OCI-LY7 (cell line): ENCODE measurements at regions not wholly inside any gene's neighbourhood (a gene's known extent, or its start where the extent isn't known, plus 50 kb on each side); places are given as distances from the start of the nearest gene placed in this dataset.

Experiments
- BruUV-seq: library from RNA; stranded (reverse); fragments of 400-500 nt; replicated peaks from 2 replicates; lab custom pipeline; 2021; lab: Mats Ljungman, UMichigan
- CTCF ChIA-PET: fragments of 300-600 bp; sonication (Branson Sonifier 250); formaldehyde crosslinking; loops from one replicate; lab custom pipeline; 2022; ENCODE audit warnings: antibody characterized with exemption; ENCODE audit not compliant: unreplicated experiment; lab: Charles Lee
- POLR2A ChIA-PET: fragments of 300-600 bp; sonication (Branson Sonifier 250); formaldehyde crosslinking; loops from one replicate; lab custom pipeline; 2022; ENCODE audit warnings: antibody characterized with exemption; lab: Charles Lee
- DNase-seq: peaks from one replicate; pipeline ENCODE4 v3.0.0-alpha.2; 2015; ENCODE audit warnings: low spot score
- H2AFZ ChIP-seq: fragments of 200-600 bp; sonication (generic), shearing (Covaris generic); 2 replicates; pipeline ENCODE4 v1.6.1; 2014; ENCODE audit warnings: mild to moderate bottlenecking, antibody characterized with exemption, low read length, moderate library complexity
- H3K27ac ChIP-seq: fragments of 200-600 bp; sonication (generic); 2 replicates; pipeline ENCODE4 v1.5.1; 2014; ENCODE audit warnings: mixed run types, low read depth, mild to moderate bottlenecking, moderate library complexity, low read length, inconsistent platforms; ENCODE audit not compliant: poor library complexity, severe bottlenecking
- H3K36me3 ChIP-seq: fragments of 200-600 bp; sonication (generic); 2 replicates; pipeline ENCODE4 v1.6.1; 2014; ENCODE audit warnings: mild to moderate bottlenecking, antibody characterized with exemption, low read length, moderate library complexity, mixed read lengths; ENCODE audit not compliant: insufficient read depth
- H3K4me1 ChIP-seq: fragments of 200-600 bp; sonication (generic); 2 replicates; pipeline ENCODE4 v1.5.1; 2014; ENCODE audit warnings: mild to moderate bottlenecking, low read length; ENCODE audit not compliant: insufficient read depth, poor library complexity, severe bottlenecking
- H3K4me2 ChIP-seq: fragments of 200-600 bp; sonication (generic); 2 replicates; pipeline ENCODE4 v1.6.1; 2014; ENCODE audit warnings: mild to moderate bottlenecking, low read length
- H3K4me3 ChIP-seq: fragments of 200-600 bp; sonication (generic); 2 replicates; pipeline ENCODE4 v1.5.1; 2014; ENCODE audit warnings: mild to moderate bottlenecking, low read depth, low read length; ENCODE audit not compliant: poor library complexity, severe bottlenecking
- H3K79me2 ChIP-seq: fragments of 200-600 bp; sonication (generic); 2 replicates; pipeline ENCODE4 v1.6.1; 2016; ENCODE audit warnings: low read depth, mild to moderate bottlenecking, low read length, moderate library complexity, mixed read lengths; ENCODE audit not compliant: insufficient read depth
- H3K9me2 ChIP-seq: fragments of 200-600 bp; sonication (generic); 2 replicates; pipeline ENCODE4 v1.6.1; 2016; ENCODE audit warnings: mild to moderate bottlenecking, low read length, mixed read lengths; ENCODE audit not compliant: insufficient read depth
- H3K9me3 ChIP-seq: fragments of 200-600 bp; sonication (generic); 2 replicates; pipeline ENCODE4 v1.6.1; 2014; ENCODE audit warnings: mild to moderate bottlenecking, mixed run types, low read length, mixed read lengths
- H4K20me1 ChIP-seq: fragments of 200-600 bp; sonication (generic); 2 replicates; pipeline ENCODE4 v1.6.1; 2014; ENCODE audit warnings: mild to moderate bottlenecking, antibody characterized with exemption, low read length, moderate library complexity, mixed read lengths; ENCODE audit not compliant: insufficient read depth
- CTCF ChIP-seq: fragments of 200-600 bp; sonication (generic); conservative IDR thresholded peaks from 2 replicates; pipeline ENCODE4 v1.5.1; 2014; ENCODE audit warnings: mild to moderate bottlenecking, antibody characterized with exemption, low read length, moderate library complexity, mixed read lengths
- EZH2phosphoT487 ChIP-seq: fragments of 200-600 bp; sonication (generic); IDR thresholded peaks from 2 replicates; pipeline ENCODE4 v1.6.1; 2018; ENCODE audit warnings: low read depth, borderline replicate concordance, mild to moderate bottlenecking, mixed run types, antibody characterized with exemption, low read length, moderate library complexity, mixed read lengths
- intact Hi-C: fragments of 100-400 bp; cut with micrococcal nuclease; formaldehyde crosslinking; loops from one replicate; pipeline ENCODE4 v1.10.0; 2022; ENCODE audit not compliant: unreplicated experiment

- no peaks in the 10 kb centered on the region for H3K36me3 ChIP-seq
- ChIA-PET CTCF (no interaction called here), POLR2A (no interaction called here)
- H3K9me3 ChIP-seq: no peaks in the 10 kb centered on the region
- intact Hi-C loops: loop anchor here (2.0 kb wide), 1 partner anchor 191 kb away; no protein-coding TSS in a partner anchor
- TF ChIP-seq CTCF: peak; percentile 65
- TF ChIP-seq EZH2phosphoT487: no peak
- no peak overlapping the region for H3K4me2 ChIP-seq
- no TSS peak for BruUV-seq
- no peak overlapping the region for H3K27ac ChIP-seq
- H3K4me1 ChIP-seq: no peaks in the 10 kb centered on the region
- no peak overlapping the region for H2AFZ ChIP-seq
- no peaks in the 10 kb centered on the region for H3K9me2 ChIP-seq
- DNase-seq: no peak
- no peaks in the 10 kb centered on the region for H3K79me2 ChIP-seq
- no peak overlapping the region for H3K4me3 ChIP-seq
- no peaks in the 10 kb centered on the region for H4K20me1 ChIP-seq
Measured at GRCh38 chr9:71628247-71628646, 140.1 kb downstream of the CEMIP2 start.

- no TSS peak for BruUV-seq
- DNase-seq: no peak
- H3K9me2 ChIP-seq: no peaks in the 10 kb centered on the region
- H4K20me1 ChIP-seq: no peaks in the 10 kb centered on the region
- H2AFZ ChIP-seq: no peak overlapping the region
- H3K79me2 ChIP-seq: no peaks in the 10 kb centered on the region
- no peak overlapping the region for H3K4me3 ChIP-seq
- H3K4me1 ChIP-seq: no peaks in the 10 kb centered on the region
- H3K36me3 ChIP-seq: no peaks in the 10 kb centered on the region
- ChIA-PET CTCF (no interaction called here), POLR2A (interaction anchor here (0.6 kb wide), 1 partner anchor 58 kb away, joined by 4 read pairs; no protein-coding TSS in a partner anchor)
- no peaks in the 10 kb centered on the region for H3K9me3 ChIP-seq
- intact Hi-C loops: no loop called here
- TF ChIP-seq CTCF (no peak), EZH2phosphoT487 (no peak)
- H3K27ac ChIP-seq: no peak overlapping the region
- H3K4me2 ChIP-seq: no peak overlapping the region
Measured at GRCh38 chr9:71627537-71627936, 140.8 kb downstream of the CEMIP2 start.

- no peaks in the 10 kb centered on the region for H3K36me3 ChIP-seq
- intact Hi-C loops: no loop called here
Measured at GRCh38 chr9:71626395-71626794, 141.9 kb downstream of the CEMIP2 start.

More at GRCh38 chr9:71626395-71626794, 141.9 kb downstream of the CEMIP2 start:
- Histone ChIP-seq H3K9me2 (no peaks in the 10 kb centered on the region), H3K9me3 (no peaks in the 10 kb centered on the region), H3K79me2 (no peaks in the 10 kb centered on the region), H4K20me1 (no peaks in the 10 kb centered on the region), H3K4me3 (no peak overlapping the region), H3K4me2 (no peak overlapping the region), H3K27ac (no peak overlapping the region), H3K4me1 (no peaks in the 10 kb centered on the region), H2AFZ (no peak overlapping the region)
- TF ChIP-seq EZH2phosphoT487 (no peak), CTCF (no peak)
- DNase-seq: no peak
- ChIA-PET POLR2A (no interaction called here), CTCF (interaction anchor here (0.5 kb wide), 1 partner anchor 1845 kb away, joined by 5 read pairs; no protein-coding TSS in a partner anchor)
- BruUV-seq: no TSS peak
